Nephron (organoid): ENCODE measurements at regions not wholly inside any gene's neighbourhood (a gene's known extent, or its start where the extent isn't known, plus 50 kb on each side); places are given as distances from the start of the nearest gene placed in this dataset.

ENCODE experiments used
- H3K27ac Mint-ChIP-seq, 3 experiments: 2 replicates each; pipeline ENCODE4 v1.8.0; 2020; ENCODE audit warnings: mixed read lengths in 3 of 3, mild to moderate bottlenecking in 2 of 3, moderate library complexity in 1 of 3
- H3K27me3 Mint-ChIP-seq: 2 replicates; pipeline ENCODE4 v1.8.0; 2021; ENCODE audit warnings: low read depth, mild to moderate bottlenecking, moderate library complexity, mixed read lengths
- H3K36me3 Mint-ChIP-seq: 2 replicates; pipeline ENCODE4 v1.8.0; 2020; ENCODE audit warnings: low read depth, mixed read lengths
- H3K4me1 Mint-ChIP-seq: 2 replicates; pipeline ENCODE4 v1.8.0; 2020; ENCODE audit warnings: mixed read lengths
- H3K4me3 Mint-ChIP-seq, 3 experiments: 2 replicates each; pipeline ENCODE4 v1.8.0; 2020; ENCODE audit warnings: mild to moderate bottlenecking in 3 of 3, mixed read lengths in 3 of 3, moderate library complexity in 2 of 3
- H3K9me3 Mint-ChIP-seq: 2 replicates; pipeline ENCODE4 v1.8.0; 2020; ENCODE audit warnings: mixed read lengths
- TF ChIP-seq, protein P1 (sequence below), 3 experiments: fragments of 200-600 bp; sonication (generic); IDR thresholded peaks; one replicate each; pipeline ENCODE4 v1.5.0; 2021; ENCODE audit warnings: antibody characterized with exemption in 3 of 3; ENCODE audit not compliant: unreplicated experiment in 3 of 3

DNA sequence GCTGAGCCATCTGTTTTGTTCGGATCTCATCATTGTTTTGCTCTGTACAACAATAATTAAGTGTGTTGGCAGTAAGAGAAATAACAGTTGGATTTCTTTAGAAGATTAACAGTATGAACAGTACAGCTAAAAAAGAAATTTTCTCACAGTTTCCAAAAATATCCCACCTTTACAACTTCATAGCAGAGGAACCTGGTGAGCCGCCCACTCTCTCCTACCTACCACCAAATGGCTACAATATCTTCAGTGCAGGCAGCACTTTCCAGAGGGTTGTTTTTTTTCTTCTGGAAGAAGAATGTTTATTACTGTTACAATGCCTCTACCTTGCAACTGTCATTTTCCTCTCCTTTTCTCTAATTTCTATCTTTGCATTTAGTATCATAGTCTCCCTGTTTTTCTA lies 1577.5 kb upstream of the PRR20A start:
- TF ChIP-seq, protein P1, sequence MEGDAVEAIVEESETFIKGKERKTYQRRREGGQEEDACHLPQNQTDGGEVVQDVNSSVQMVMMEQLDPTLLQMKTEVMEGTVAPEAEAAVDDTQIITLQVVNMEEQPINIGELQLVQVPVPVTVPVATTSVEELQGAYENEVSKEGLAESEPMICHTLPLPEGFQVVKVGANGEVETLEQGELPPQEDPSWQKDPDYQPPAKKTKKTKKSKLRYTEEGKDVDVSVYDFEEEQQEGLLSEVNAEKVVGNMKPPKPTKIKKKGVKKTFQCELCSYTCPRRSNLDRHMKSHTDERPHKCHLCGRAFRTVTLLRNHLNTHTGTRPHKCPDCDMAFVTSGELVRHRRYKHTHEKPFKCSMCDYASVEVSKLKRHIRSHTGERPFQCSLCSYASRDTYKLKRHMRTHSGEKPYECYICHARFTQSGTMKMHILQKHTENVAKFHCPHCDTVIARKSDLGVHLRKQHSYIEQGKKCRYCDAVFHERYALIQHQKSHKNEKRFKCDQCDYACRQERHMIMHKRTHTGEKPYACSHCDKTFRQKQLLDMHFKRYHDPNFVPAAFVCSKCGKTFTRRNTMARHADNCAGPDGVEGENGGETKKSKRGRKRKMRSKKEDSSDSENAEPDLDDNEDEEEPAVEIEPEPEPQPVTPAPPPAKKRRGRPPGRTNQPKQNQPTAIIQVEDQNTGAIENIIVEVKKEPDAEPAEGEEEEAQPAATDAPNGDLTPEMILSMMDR (IDR thresholded peaks at IDR 0.05; ENCODE audit: unreplicated experiment in 3 of 3) = no peak
- Mint-ChIP-seq H3K4me1 (no peaks in the 10 kb centered on the region), H3K9me3 (no peaks in the 10 kb centered on the region), H3K4me3 (no peak overlapping the region), H3K27me3 (no peaks in the 10 kb centered on the region), H3K36me3 (no peaks in the 10 kb centered on the region), H3K27ac (no peak overlapping the region)

DNA sequence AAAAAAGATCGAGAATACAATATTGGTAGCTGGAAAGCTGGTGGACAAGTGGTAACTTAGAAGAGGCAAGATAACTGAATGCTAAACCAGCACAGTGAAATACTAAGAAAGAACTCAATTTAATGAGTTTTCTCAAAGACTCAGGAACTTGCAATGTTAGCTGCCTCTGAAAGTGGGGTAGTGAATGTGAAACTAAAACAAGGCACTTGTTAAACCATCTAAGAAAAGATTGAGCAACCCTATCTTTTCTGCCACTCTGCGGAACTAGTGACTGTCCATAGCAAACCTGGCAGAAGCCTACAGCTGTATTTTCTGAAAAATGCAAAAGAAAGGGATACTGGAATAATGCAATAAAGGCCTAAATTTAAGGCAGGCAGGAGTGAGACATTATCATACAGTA lies 1574.4 kb upstream of the PRR20A start:
- Mint-ChIP-seq H3K36me3 (no peaks in the 10 kb centered on the region), H3K4me1 (no peaks in the 10 kb centered on the region), H3K4me3 (no peak overlapping the region), H3K27ac (no peak overlapping the region), H3K9me3 (no peaks in the 10 kb centered on the region), H3K27me3 (no peaks in the 10 kb centered on the region)
- TF ChIP-seq, protein P1 (IDR thresholded peaks at IDR 0.05; ENCODE audit: unreplicated experiment in 3 of 3) = no peak

DNA sequence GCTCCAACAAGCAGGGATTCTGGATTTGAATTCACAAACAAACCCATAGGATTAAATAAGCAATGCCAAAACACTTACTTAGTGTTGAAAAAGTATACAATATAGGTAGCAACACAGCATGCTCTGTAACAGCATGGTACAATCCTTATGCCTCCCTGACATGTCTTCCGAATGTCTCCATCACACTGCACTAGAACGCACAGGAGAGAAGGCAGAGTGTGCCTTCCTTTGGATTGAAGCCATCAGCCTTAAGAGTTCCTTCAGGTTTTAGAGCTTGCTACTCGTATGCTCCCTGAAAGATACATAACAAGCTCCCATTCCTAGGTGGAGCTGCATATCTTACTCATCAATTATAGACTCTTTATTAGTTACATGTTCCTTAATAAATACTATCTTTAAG lies 1573.9 kb upstream of the PRR20A start:
- TF ChIP-seq, protein P1 (IDR thresholded peaks at IDR 0.05; ENCODE audit: unreplicated experiment in 3 of 3) = no peak
- Mint-ChIP-seq H3K9me3 (no peaks in the 10 kb centered on the region), H3K27me3 (no peaks in the 10 kb centered on the region), H3K27ac (no peak overlapping the region), H3K4me3 (no peak overlapping the region), H3K4me1 (no peaks in the 10 kb centered on the region), H3K36me3 (no peaks in the 10 kb centered on the region)

DNA sequence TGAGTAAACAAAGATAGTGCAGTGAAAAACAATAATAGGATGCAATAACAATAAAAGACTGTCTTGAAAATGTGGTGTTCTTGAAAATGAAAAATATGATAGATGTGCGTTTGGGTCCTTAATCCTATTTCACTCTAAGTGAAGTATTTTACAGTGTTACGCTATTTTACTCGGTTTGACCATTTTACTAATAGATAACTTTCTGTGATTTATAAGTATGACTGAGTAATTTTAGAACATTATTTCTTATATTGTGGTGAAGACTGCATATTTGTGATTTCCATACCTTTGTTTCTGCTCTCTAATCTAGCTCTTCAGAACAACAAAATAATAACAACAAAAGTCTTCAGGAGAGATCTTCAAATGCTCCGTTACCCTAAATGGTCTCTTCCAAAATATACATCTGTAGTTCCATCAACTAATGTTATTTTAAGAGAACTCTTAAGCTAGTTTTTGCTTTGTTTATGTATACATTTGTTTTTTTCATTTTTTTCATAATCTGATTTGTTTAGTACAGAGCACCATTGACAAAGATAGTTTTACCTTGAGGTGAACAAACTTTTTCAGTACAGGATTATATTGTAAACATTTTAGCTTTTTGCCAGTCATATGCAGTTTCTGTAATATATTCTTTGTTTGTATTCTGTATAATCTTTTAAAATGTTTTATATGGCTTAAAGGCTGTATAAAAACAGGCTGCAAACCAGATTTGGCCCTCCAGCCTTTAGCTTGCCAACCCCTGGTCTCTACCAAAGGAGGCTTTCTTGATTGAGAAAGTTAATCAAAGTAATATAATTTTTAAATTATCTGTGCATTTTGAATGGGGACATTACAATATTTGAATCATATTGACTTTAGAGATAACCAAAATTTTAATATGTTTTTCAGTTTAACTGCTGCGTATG lies 1572.7 kb upstream of the PRR20A start:
- H3K27me3 Mint-ChIP-seq = no peaks in the 10 kb centered on the region
- no peaks in the 10 kb centered on the region for H3K36me3 Mint-ChIP-seq
- H3K27ac Mint-ChIP-seq = no peak overlapping the region
- TF ChIP-seq, protein P1 (IDR thresholded peaks at IDR 0.05; ENCODE audit: unreplicated experiment in 3 of 3) = no peak
- H3K9me3 Mint-ChIP-seq = no peaks in the 10 kb centered on the region
- H3K4me1 Mint-ChIP-seq = no peaks in the 10 kb centered on the region
- no peak overlapping the region for H3K4me3 Mint-ChIP-seq

DNA sequence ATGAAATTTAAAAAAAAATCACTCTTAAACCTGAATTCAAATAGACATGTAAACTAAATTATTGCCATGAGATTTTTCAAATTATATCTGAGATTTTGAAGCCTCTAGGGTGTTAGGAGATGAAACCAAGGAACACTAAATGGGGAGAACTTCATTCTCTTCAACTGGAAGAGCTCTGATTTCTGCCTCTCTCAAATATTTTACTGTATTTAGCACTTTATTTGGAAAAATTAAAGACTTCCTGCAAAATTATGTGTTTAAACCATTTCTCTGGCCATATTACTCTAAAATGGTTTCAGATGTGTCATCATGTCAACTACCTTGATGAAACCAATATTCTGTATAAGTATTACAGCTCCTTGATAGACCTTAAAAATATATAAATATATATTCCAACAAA lies 1571.6 kb upstream of the PRR20A start:
- TF ChIP-seq, protein P1 (IDR thresholded peaks at IDR 0.05; ENCODE audit: unreplicated experiment in 3 of 3) = no peak
- Mint-ChIP-seq H3K4me1 (no peaks in the 10 kb centered on the region), H3K4me3 (no peak overlapping the region), H3K9me3 (no peaks in the 10 kb centered on the region), H3K27me3 (no peaks in the 10 kb centered on the region), H3K27ac (no peak overlapping the region), H3K36me3 (no peaks in the 10 kb centered on the region)

DNA sequence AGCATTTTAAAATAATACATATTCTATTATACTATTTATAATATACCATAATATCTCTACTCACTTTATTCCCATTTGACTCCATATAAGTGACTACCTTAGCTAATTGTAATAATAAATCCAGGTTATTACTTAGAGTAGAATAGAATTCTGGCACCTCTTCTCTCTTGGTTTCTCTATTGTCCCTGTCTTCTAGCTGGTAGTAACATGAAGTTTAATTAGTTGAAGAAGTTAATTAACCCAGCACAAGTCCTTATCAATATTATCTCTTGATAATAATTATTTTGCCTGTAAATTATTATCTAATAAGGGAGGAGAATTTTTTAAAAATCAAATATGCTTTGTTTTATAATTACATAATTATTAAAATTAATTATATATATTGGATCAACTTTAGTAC lies 1571.2 kb upstream of the PRR20A start:
- no peaks in the 10 kb centered on the region for H3K9me3 Mint-ChIP-seq
- no peak overlapping the region for H3K4me3 Mint-ChIP-seq
- no peaks in the 10 kb centered on the region for H3K27me3 Mint-ChIP-seq
- no peaks in the 10 kb centered on the region for H3K36me3 Mint-ChIP-seq
- H3K4me1 Mint-ChIP-seq = no peaks in the 10 kb centered on the region
- TF ChIP-seq, protein P1 (IDR thresholded peaks at IDR 0.05; ENCODE audit: unreplicated experiment in 3 of 3) = no peak
- no peak overlapping the region for H3K27ac Mint-ChIP-seq
